Left ventricle myocardium inferior (tissue), 1 donor: ENCODE measurements at regions not wholly inside any gene's neighbourhood (a gene's known extent, or its start where the extent isn't known, plus 50 kb on each side); places are given as distances from the start of the nearest gene placed in this dataset.

Source experiments
- DNase-seq: peaks from one replicate; pipeline ENCODE4 v3.0.0-alpha.2; 2020
- H3K27ac ChIP-seq: fragments of 200-600 bp; replicated peaks from 2 replicates; pipeline ENCODE4 v1.8.0; 2021
- H3K27me3 ChIP-seq: fragments of 200-600 bp; 2 replicates; pipeline ENCODE4 v1.8.0; 2021; ENCODE audit warnings: low read depth
- H3K36me3 ChIP-seq: fragments of 200-600 bp; 2 replicates; pipeline ENCODE4 v1.8.0; 2021
- H3K4me1 ChIP-seq: fragments of 200-600 bp; 2 replicates; pipeline ENCODE4 v1.8.0; 2021
- H3K4me3 ChIP-seq: fragments of 200-600 bp; 2 replicates; pipeline ENCODE4 v1.8.0; 2021; ENCODE audit warnings: mild to moderate bottlenecking, moderate library complexity
- H3K9me3 ChIP-seq: fragments of 200-600 bp; replicated peaks from 2 replicates; pipeline ENCODE4 v1.8.0; 2021
- CTCF ChIP-seq: fragments of 200-600 bp; IDR thresholded peaks from 2 replicates; pipeline ENCODE4 v1.8.0; 2021; ENCODE audit warnings: antibody characterized with exemption, mild to moderate bottlenecking, borderline replicate concordance
- intact Hi-C: fragments of 100-400 bp; cut with micrococcal nuclease; formaldehyde crosslinking; loops from one replicate; pipeline ENCODE4 v1.11.0; 2022
- donor health status: DM: no; HTN: yes; CAD: no; lungs with severe emphysema.

- intact Hi-C loops = no loop called here
- no peaks in the 10 kb centered on the region for H3K27me3 ChIP-seq
Observed at GRCh38 chr4:35900286-35901243, 343.7 kb downstream of the ARAP2 start.

GRCh38 chr4:35912174-35912573, 332.1 kb downstream of the ARAP2 start:
- no peaks in the 10 kb centered on the region for H3K36me3 ChIP-seq
- H3K27ac ChIP-seq = no peak overlapping the region
- TF ChIP-seq CTCF = no peak
- intact Hi-C loops = no loop called here
- no peaks in the 10 kb centered on the region for H3K4me1 ChIP-seq
- H3K9me3 ChIP-seq = no peaks in the 10 kb centered on the region
- no peaks in the 10 kb centered on the region for H3K27me3 ChIP-seq
- no peak for DNase-seq
- no peak overlapping the region for H3K4me3 ChIP-seq

More at GRCh38 chr4:35900286-35901243, 343.7 kb downstream of the ARAP2 start:
- H3K27ac ChIP-seq = no peak overlapping the region
- H3K9me3 ChIP-seq = peaks cover 19% of the 10 kb centered on the region
- H3K4me1 ChIP-seq = no peaks in the 10 kb centered on the region
- H3K4me3 ChIP-seq = no peak overlapping the region
- TF ChIP-seq CTCF = no peak
- H3K36me3 ChIP-seq = no peaks in the 10 kb centered on the region
- no peak for DNase-seq

GRCh38 chr4:35918491-35918977, 325.8 kb downstream of the ARAP2 start:
- no peak for DNase-seq
- TF ChIP-seq CTCF = no peak

GRCh38 chr4:35925806-35926205, 318.5 kb downstream of the ARAP2 start:
- Histone ChIP-seq H3K9me3 (no peaks in the 10 kb centered on the region), H3K36me3 (no peaks in the 10 kb centered on the region), H3K27me3 (no peaks in the 10 kb centered on the region), H3K27ac (no peak overlapping the region), H3K4me3 (no peak overlapping the region), H3K4me1 (no peaks in the 10 kb centered on the region)
- intact Hi-C loops = no loop called here
- no peak for TF ChIP-seq CTCF
- DNase-seq = no peak

More at GRCh38 chr4:35918491-35918977, 325.8 kb downstream of the ARAP2 start:
- intact Hi-C loops = no loop called here
- H3K36me3 ChIP-seq = no peaks in the 10 kb centered on the region
- H3K27me3 ChIP-seq = no peaks in the 10 kb centered on the region
- H3K27ac ChIP-seq = no peak overlapping the region
- H3K4me3 ChIP-seq = no peak overlapping the region
- H3K9me3 ChIP-seq = no peaks in the 10 kb centered on the region
- no peaks in the 10 kb centered on the region for H3K4me1 ChIP-seq

GRCh38 chr4:35926788-35927187, 317.5 kb downstream of the ARAP2 start:
- intact Hi-C loops = no loop called here
- Histone ChIP-seq H3K36me3 (no peaks in the 10 kb centered on the region), H3K4me3 (no peak overlapping the region), H3K27ac (no peak overlapping the region), H3K27me3 (no peaks in the 10 kb centered on the region), H3K4me1 (no peaks in the 10 kb centered on the region), H3K9me3 (no peaks in the 10 kb centered on the region)
- TF ChIP-seq CTCF = no peak
- DNase-seq = no peak
